ENCODE measurements at regions not wholly inside any gene's neighbourhood (a gene's known extent, or its start where the extent isn't known, plus 50 kb on each side); places are given as distances from the start of the nearest gene placed in this dataset.

DNA sequence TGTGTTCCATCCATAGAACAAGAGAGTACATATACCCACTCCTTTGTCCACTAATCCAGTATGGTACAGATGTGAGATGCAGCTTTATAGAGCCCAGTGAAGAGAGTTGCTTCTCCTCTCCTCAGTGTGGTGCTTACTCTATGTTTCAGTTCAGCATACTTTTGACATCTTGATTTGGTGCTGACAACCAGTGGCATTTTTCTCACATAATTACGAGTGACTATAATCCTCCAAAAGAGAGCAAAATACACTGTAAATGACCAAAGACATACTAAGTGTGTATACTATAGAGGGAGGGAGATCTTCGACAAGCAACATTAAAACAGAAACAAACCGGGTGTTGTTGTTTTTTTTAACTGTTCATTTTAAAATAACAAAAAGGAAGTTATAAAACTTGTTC, 191.5 kb downstream of the KLHL28 start:
- TF ChIP-seq, protein P1, sequence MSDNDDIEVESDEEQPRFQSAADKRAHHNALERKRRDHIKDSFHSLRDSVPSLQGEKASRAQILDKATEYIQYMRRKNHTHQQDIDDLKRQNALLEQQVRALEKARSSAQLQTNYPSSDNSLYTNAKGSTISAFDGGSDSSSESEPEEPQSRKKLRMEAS (IDR thresholded peaks at IDR 0.05) = no peak
- TF ChIP-seq, protein P2, sequence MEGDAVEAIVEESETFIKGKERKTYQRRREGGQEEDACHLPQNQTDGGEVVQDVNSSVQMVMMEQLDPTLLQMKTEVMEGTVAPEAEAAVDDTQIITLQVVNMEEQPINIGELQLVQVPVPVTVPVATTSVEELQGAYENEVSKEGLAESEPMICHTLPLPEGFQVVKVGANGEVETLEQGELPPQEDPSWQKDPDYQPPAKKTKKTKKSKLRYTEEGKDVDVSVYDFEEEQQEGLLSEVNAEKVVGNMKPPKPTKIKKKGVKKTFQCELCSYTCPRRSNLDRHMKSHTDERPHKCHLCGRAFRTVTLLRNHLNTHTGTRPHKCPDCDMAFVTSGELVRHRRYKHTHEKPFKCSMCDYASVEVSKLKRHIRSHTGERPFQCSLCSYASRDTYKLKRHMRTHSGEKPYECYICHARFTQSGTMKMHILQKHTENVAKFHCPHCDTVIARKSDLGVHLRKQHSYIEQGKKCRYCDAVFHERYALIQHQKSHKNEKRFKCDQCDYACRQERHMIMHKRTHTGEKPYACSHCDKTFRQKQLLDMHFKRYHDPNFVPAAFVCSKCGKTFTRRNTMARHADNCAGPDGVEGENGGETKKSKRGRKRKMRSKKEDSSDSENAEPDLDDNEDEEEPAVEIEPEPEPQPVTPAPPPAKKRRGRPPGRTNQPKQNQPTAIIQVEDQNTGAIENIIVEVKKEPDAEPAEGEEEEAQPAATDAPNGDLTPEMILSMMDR (IDR thresholded peaks at IDR 0.05; ENCODE audit: low read depth, low read length, missing input control) = no peak
- no peak for TF ChIP-seq YY1 (IDR thresholded peaks at IDR 0.05)
- TF ChIP-seq GABPA (IDR thresholded peaks at IDR 0.05 in 1 of 2, conservative IDR thresholded peaks at IDR 0.05 in 1 of 2) = no peak
